ENCODE measurements at regions not wholly inside any gene's neighbourhood (a gene's known extent, or its start where the extent isn't known, plus 50 kb on each side); places are given as distances from the start of the nearest gene placed in this dataset.

DNA sequence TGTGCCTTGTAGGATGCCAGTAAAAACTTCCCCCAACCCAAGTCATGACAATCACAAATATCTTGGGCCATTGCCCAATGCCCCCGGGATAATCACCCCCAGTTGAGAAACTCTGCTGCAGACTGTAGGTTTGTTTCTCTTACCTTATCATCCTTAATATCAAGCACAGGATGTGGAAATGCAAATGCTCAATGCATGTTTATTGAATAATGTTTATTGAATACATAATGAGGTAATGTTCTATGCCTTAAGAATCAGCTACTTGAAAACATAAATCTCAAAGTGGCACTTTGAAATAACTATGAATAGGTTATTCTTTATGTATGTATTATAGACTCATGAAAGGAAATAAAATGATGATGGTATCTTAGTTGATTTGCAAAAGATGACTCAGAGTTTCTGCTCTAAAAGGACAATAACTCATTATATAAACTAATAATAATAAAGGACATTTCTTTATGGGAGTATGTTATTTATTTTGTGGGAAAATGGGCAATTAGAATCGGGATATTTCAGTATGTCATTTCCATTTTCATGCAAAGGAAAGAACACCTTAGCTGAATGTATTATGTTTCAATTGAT is 414.2 kb downstream of the EFNB2 start:
- H3K4me3 ChIP-seq (ENCODE audit: low read depth, low read length) = no peak overlapping the region
- no peak for DNase-seq (ENCODE audit: low read depth)
- TF ChIP-seq MYC (IDR thresholded peaks at IDR 0.05; ENCODE audit: low read depth, low read length) = no peak
- TF ChIP-seq, protein P1, sequence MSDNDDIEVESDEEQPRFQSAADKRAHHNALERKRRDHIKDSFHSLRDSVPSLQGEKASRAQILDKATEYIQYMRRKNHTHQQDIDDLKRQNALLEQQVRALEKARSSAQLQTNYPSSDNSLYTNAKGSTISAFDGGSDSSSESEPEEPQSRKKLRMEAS (IDR thresholded peaks at IDR 0.05; ENCODE audit: low read depth, low read length) = no peak
- TF ChIP-seq POLR2A (IDR thresholded peaks at IDR 0.05; ENCODE audit: extremely low read depth, insufficient read length) = no peak
- TF ChIP-seq, protein P2, sequence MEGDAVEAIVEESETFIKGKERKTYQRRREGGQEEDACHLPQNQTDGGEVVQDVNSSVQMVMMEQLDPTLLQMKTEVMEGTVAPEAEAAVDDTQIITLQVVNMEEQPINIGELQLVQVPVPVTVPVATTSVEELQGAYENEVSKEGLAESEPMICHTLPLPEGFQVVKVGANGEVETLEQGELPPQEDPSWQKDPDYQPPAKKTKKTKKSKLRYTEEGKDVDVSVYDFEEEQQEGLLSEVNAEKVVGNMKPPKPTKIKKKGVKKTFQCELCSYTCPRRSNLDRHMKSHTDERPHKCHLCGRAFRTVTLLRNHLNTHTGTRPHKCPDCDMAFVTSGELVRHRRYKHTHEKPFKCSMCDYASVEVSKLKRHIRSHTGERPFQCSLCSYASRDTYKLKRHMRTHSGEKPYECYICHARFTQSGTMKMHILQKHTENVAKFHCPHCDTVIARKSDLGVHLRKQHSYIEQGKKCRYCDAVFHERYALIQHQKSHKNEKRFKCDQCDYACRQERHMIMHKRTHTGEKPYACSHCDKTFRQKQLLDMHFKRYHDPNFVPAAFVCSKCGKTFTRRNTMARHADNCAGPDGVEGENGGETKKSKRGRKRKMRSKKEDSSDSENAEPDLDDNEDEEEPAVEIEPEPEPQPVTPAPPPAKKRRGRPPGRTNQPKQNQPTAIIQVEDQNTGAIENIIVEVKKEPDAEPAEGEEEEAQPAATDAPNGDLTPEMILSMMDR (IDR thresholded peaks at IDR 0.05; ENCODE audit: low read depth, low read length) = no peak

DNA sequence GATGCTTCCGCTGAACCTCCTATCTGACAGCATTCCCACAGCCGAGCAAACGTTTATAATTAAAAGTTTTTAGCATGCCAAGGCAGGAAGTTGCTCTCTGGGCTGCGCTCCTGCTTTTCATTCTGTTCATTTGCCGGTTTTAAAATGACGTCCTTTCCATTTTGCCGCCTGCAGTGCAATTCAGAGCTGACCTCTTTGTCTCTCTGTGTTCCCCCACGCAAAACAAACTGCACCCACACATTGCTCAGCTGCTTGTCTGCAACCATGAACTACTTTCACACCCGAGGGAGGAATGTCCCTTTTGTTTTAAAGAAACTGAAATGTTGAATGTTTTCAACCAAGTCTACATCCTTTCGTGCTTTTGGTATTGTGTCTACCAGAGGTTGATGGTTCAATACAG is 416.5 kb downstream of the EFNB2 start:
- no peak for DNase-seq (ENCODE audit: low read depth)
- H3K4me3 ChIP-seq (ENCODE audit: low read depth, low read length) = no peak overlapping the region
- TF ChIP-seq POLR2A (IDR thresholded peaks at IDR 0.05; ENCODE audit: extremely low read depth, insufficient read length) (no peak), MYC (IDR thresholded peaks at IDR 0.05; ENCODE audit: low read depth, low read length) (no peak)
- TF ChIP-seq, protein P2 (IDR thresholded peaks at IDR 0.05; ENCODE audit: low read depth, low read length) = no peak
- TF ChIP-seq, protein P1 (IDR thresholded peaks at IDR 0.05; ENCODE audit: low read depth, low read length) = no peak

DNA sequence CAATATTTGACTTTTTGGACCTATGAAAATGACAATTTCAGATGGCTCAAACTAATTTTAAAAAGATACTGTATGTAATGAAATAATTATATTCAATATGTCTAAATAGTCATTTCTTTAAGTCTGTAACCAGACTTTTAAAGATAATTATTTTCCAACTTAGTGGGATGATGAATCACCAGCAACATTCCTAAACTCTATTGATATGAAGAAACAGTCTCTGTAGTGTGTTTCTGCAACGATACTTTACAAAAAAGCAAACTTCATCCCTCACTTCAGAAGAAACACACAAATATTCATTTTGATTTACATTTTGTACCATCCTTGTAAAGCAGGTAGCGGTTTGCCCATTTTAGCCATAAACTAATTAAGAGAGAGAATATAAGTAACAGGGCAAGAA is 417.4 kb downstream of the EFNB2 start:
- no peak overlapping the region for H3K4me3 ChIP-seq (ENCODE audit: low read depth, low read length)
- TF ChIP-seq POLR2A (IDR thresholded peaks at IDR 0.05; ENCODE audit: extremely low read depth, insufficient read length) (no peak), MYC (IDR thresholded peaks at IDR 0.05; ENCODE audit: low read depth, low read length) (no peak)
- TF ChIP-seq, protein P1 (IDR thresholded peaks at IDR 0.05; ENCODE audit: low read depth, low read length) = no peak
- TF ChIP-seq, protein P2 (IDR thresholded peaks at IDR 0.05; ENCODE audit: low read depth, low read length) = no peak
- no peak for DNase-seq (ENCODE audit: low read depth)

DNA sequence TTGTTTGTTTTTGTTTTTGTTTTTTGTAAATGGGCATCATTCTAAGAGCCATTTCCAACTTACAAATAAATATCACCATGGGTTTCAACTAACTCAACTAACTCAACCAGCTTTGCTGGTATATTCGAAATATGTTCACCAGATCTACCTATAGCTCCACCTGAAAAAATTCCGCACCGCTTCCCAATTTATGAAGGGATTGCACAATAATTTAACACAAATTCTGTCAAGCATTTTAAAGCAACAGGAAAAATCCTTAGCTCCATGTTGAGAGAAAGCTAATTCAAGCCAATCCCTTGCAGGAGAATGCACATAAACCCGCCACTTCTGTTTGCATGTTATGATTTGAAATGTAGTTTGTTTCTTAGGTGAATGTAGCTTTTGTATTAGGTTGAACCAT is 417.8 kb downstream of the EFNB2 start:
- no peak for DNase-seq (ENCODE audit: low read depth)
- no peak for TF ChIP-seq MYC (IDR thresholded peaks at IDR 0.05; ENCODE audit: low read depth, low read length)
- TF ChIP-seq, protein P2 (IDR thresholded peaks at IDR 0.05; ENCODE audit: low read depth, low read length) = no peak
- TF ChIP-seq, protein P1 (IDR thresholded peaks at IDR 0.05; ENCODE audit: low read depth, low read length) = no peak
- no peak for TF ChIP-seq POLR2A (IDR thresholded peaks at IDR 0.05; ENCODE audit: extremely low read depth, insufficient read length)
- no peak overlapping the region for H3K4me3 ChIP-seq (ENCODE audit: low read depth, low read length)

DNA sequence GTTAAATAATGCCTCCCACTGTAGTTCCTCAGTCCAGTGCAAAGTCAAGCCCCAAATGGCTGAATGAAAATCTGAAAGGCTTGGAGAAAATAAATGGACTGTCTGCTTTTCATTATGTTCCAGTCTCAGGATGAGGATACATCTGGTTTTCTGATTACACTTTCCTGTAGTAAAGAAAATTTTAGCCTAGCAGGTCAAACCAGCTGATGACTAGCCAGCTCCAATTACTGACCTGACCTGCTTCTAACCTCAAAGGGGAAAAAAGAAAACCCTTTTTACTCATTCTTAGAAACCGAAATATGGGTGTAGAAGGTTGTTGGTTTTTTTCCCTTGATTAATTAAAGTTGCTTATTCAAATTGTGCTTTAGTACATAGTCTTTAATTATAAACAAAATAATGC is 418.4 kb downstream of the EFNB2 start:
- DNase-seq (ENCODE audit: low read depth) = no peak
- TF ChIP-seq, protein P1 (IDR thresholded peaks at IDR 0.05; ENCODE audit: low read depth, low read length) = no peak
- no peak for TF ChIP-seq POLR2A (IDR thresholded peaks at IDR 0.05; ENCODE audit: extremely low read depth, insufficient read length)
- TF ChIP-seq MYC (IDR thresholded peaks at IDR 0.05; ENCODE audit: low read depth, low read length) = no peak
- TF ChIP-seq, protein P2 (IDR thresholded peaks at IDR 0.05; ENCODE audit: low read depth, low read length) = no peak
- no peak overlapping the region for H3K4me3 ChIP-seq (ENCODE audit: low read depth, low read length)

Measured in NB4 (cell line).